Karpas-422 (cell line): ENCODE measurements at regions not wholly inside any gene's neighbourhood (a gene's known extent, or its start where the extent isn't known, plus 50 kb on each side); places are given as distances from the start of the nearest gene placed in this dataset.

Source experiments
- DNase-seq: peaks from one replicate; pipeline ENCODE4 v3.0.0-alpha.2; 2015
- H2AFZ ChIP-seq: fragments of 200-600 bp; sonication (generic); 2 replicates; pipeline ENCODE4 v1.6.1; 2014; ENCODE audit warnings: antibody characterized with exemption, low read length, mixed read lengths
- H3K27ac ChIP-seq: fragments of 200-600 bp; sonication (generic); 2 replicates; pipeline ENCODE4 v1.5.1; 2014; ENCODE audit warnings: mild to moderate bottlenecking, low read length, moderate library complexity
- H3K27me3 ChIP-seq: fragments of 200-600 bp; sonication (generic); 2 replicates; pipeline ENCODE4 v1.6.1; 2014; ENCODE audit warnings: low read length, mixed read lengths
- H3K36me3 ChIP-seq: fragments of 200-600 bp; sonication (generic); 2 replicates; pipeline ENCODE4 v1.6.1; 2014; ENCODE audit warnings: low read length, mixed read lengths; ENCODE audit not compliant: insufficient read depth
- H3K4me1 ChIP-seq: fragments of 200-600 bp; sonication (generic); 2 replicates; pipeline ENCODE4 v1.6.1; 2014; ENCODE audit warnings: mild to moderate bottlenecking, low read length, mixed read lengths
- H3K4me2 ChIP-seq: fragments of 200-600 bp; sonication (generic); 2 replicates; pipeline ENCODE4 v1.6.1; 2014; ENCODE audit warnings: low read length, low read depth, mild to moderate bottlenecking; ENCODE audit not compliant: poor library complexity, severe bottlenecking
- H3K4me3 ChIP-seq: fragments of 200-600 bp; sonication (generic); 2 replicates; pipeline ENCODE4 v1.5.1; 2014; ENCODE audit warnings: mild to moderate bottlenecking, antibody characterized with exemption, low read length, mixed read lengths
- H3K79me2 ChIP-seq: fragments of 200-600 bp; sonication (generic); 2 replicates; pipeline ENCODE4 v1.6.1; 2014; ENCODE audit warnings: mild to moderate bottlenecking, low read length, mixed read lengths
- H3K9ac ChIP-seq: fragments of 200-600 bp; sonication (generic); 2 replicates; pipeline ENCODE4 v1.6.0; 2014; ENCODE audit warnings: low read length
- H3K9me2 ChIP-seq: fragments of 200-600 bp; sonication (generic), shearing (Covaris generic); replicated peaks from 2 replicates; pipeline ENCODE4 v1.6.0; 2014; ENCODE audit warnings: mild to moderate bottlenecking, low read length, moderate library complexity; ENCODE audit not compliant: insufficient read depth
- H3K9me3 ChIP-seq: fragments of 300-700, 200-600 bp; sonication (generic); 2 replicates; pipeline ENCODE4 v1.6.1; 2014; ENCODE audit warnings: low read length, mixed read lengths
- H4K20me1 ChIP-seq: fragments of 200-600 bp; sonication (generic); 2 replicates; pipeline ENCODE4 v1.6.1; 2014; ENCODE audit warnings: mild to moderate bottlenecking, antibody characterized with exemption, low read length, low read depth; ENCODE audit not compliant: insufficient read depth

- H2AFZ ChIP-seq: no peak overlapping the region
- no peaks in the 10 kb centered on the region for H3K79me2 ChIP-seq
- no peak overlapping the region for H3K4me2 ChIP-seq
- no peaks in the 10 kb centered on the region for H3K36me3 ChIP-seq
- no peak overlapping the region for H3K4me3 ChIP-seq
- no peaks in the 10 kb centered on the region for H3K9me2 ChIP-seq
- H3K27me3 ChIP-seq: no peaks in the 10 kb centered on the region
- H4K20me1 ChIP-seq: no peaks in the 10 kb centered on the region
- H3K9me3 ChIP-seq: peaks cover 8% of the 10 kb centered on the region
- no peaks in the 10 kb centered on the region for H3K4me1 ChIP-seq
- DNase-seq: peak; percentile 24
- no peak overlapping the region for H3K9ac ChIP-seq
- no peak overlapping the region for H3K27ac ChIP-seq
These were observed 135.5 kb downstream of the NDUFA10 start for GRCh38 chr2:239889641-239890121.

GRCh38 chr2:239887604-239888003, 137.5 kb downstream of the NDUFA10 start:
- H3K36me3 ChIP-seq: no peaks in the 10 kb centered on the region
- H3K27me3 ChIP-seq: no peaks in the 10 kb centered on the region; the same call in 1 of the 2 replicates
- H3K9me3 ChIP-seq: 0 out of 2 replicates have a peak, but pooled peaks cover 5% of the 10 kb centered on the region
- H3K9ac ChIP-seq: no peak overlapping the region
- H2AFZ ChIP-seq: no peak overlapping the region
- H3K79me2 ChIP-seq: no peaks in the 10 kb centered on the region
- no peaks in the 10 kb centered on the region for H3K4me1 ChIP-seq
- DNase-seq: no peak
- H3K4me3 ChIP-seq: no peak overlapping the region
- H4K20me1 ChIP-seq: no peaks in the 10 kb centered on the region
- H3K9me2 ChIP-seq: no peaks in the 10 kb centered on the region
- no peak overlapping the region for H3K27ac ChIP-seq
- no peak overlapping the region for H3K4me2 ChIP-seq

- H3K27ac ChIP-seq: no peak overlapping the region
- H3K4me3 ChIP-seq: no peak overlapping the region
- H4K20me1 ChIP-seq: no peaks in the 10 kb centered on the region
- no peaks in the 10 kb centered on the region for H3K79me2 ChIP-seq
- H3K4me1 ChIP-seq: no peaks in the 10 kb centered on the region
- no peak overlapping the region for H3K9ac ChIP-seq
- H3K4me2 ChIP-seq: no peak overlapping the region
- H2AFZ ChIP-seq: no peak overlapping the region
- H3K36me3 ChIP-seq: no peaks in the 10 kb centered on the region
- no peak for DNase-seq
- no peaks in the 10 kb centered on the region for H3K9me2 ChIP-seq
- H3K27me3 ChIP-seq: no peaks in the 10 kb centered on the region; the same call in 1 of the 2 replicates
- 0 out of 2 replicates have a peak, but pooled peaks cover 5% of the 10 kb centered on the region for H3K9me3 ChIP-seq
These were observed 138.4 kb downstream of the NDUFA10 start for GRCh38 chr2:239886781-239887180.

GRCh38 chr2:239884875-239885274, 140.3 kb downstream of the NDUFA10 start:
- Histone ChIP-seq H3K27ac (no peak overlapping the region), H3K36me3 (no peaks in the 10 kb centered on the region), H3K4me3 (no peak overlapping the region), H3K4me1 (no peaks in the 10 kb centered on the region), H3K9me2 (no peaks in the 10 kb centered on the region), H3K9me3 (0 out of 2 replicates have a peak, but pooled peaks cover 5% of the 10 kb centered on the region), H4K20me1 (no peaks in the 10 kb centered on the region), H3K27me3 (no peaks in the 10 kb centered on the region; the same call in 1 of the 2 replicates), H3K79me2 (no peaks in the 10 kb centered on the region), H2AFZ (no peak overlapping the region), H3K4me2 (no peak overlapping the region), H3K9ac (no peak overlapping the region)
- DNase-seq: peak; percentile 33

GRCh38 chr2:239884051-239884405, 141.1 kb downstream of the NDUFA10 start:
- no peaks in the 10 kb centered on the region for H3K79me2 ChIP-seq
- H3K9me2 ChIP-seq: no peaks in the 10 kb centered on the region
- H3K4me2 ChIP-seq: no peak overlapping the region
- no peaks in the 10 kb centered on the region; the same call in 1 of the 2 replicates for H3K27me3 ChIP-seq
- no peaks in the 10 kb centered on the region for H3K36me3 ChIP-seq
- H3K27ac ChIP-seq: no peak overlapping the region
- no peak overlapping the region for H2AFZ ChIP-seq
- H3K4me1 ChIP-seq: no peaks in the 10 kb centered on the region
- H4K20me1 ChIP-seq: no peaks in the 10 kb centered on the region
- H3K4me3 ChIP-seq: no peak overlapping the region
- 0 out of 2 replicates have a peak, but pooled peaks cover 5% of the 10 kb centered on the region for H3K9me3 ChIP-seq
- H3K9ac ChIP-seq: no peak overlapping the region
- peak; percentile 29 for DNase-seq

GRCh38 chr2:239883326-239884050, 141.7 kb downstream of the NDUFA10 start:
- no peak overlapping the region for H2AFZ ChIP-seq
- H3K4me3 ChIP-seq: no peak overlapping the region
- H3K9me3 ChIP-seq: 0 out of 2 replicates have a peak, but pooled peaks cover 5% of the 10 kb centered on the region
- no peaks in the 10 kb centered on the region for H3K9me2 ChIP-seq
- no peak overlapping the region for H3K9ac ChIP-seq
- H4K20me1 ChIP-seq: no peaks in the 10 kb centered on the region
- no peak overlapping the region for H3K4me2 ChIP-seq
- no peak overlapping the region for H3K27ac ChIP-seq
- H3K4me1 ChIP-seq: peaks cover 1% of the 10 kb centered on the region
- H3K79me2 ChIP-seq: no peaks in the 10 kb centered on the region
- H3K36me3 ChIP-seq: no peaks in the 10 kb centered on the region
- peak; percentile 19 for DNase-seq
- H3K27me3 ChIP-seq: no peaks in the 10 kb centered on the region; the same call in 1 of the 2 replicates

- Histone ChIP-seq H3K36me3 (no peaks in the 10 kb centered on the region), H3K4me1 (peaks cover 4% of the 10 kb centered on the region), H3K4me2 (no peak overlapping the region), H4K20me1 (no peaks in the 10 kb centered on the region), H2AFZ (no peak overlapping the region), H3K79me2 (no peaks in the 10 kb centered on the region), H3K9ac (no peak overlapping the region), H3K9me2 (no peaks in the 10 kb centered on the region), H3K9me3 (0 out of 2 replicates have a peak, but pooled peaks cover 5% of the 10 kb centered on the region), H3K27me3 (no peaks in the 10 kb centered on the region; the same call in 1 of the 2 replicates), H3K27ac (no peak overlapping the region), H3K4me3 (no peak overlapping the region)
- peak; percentile 25 for DNase-seq
These were observed 142.4 kb downstream of the NDUFA10 start for GRCh38 chr2:239882781-239883180.

GRCh38 chr2:239882331-239882732, 142.8 kb downstream of the NDUFA10 start:
- Histone ChIP-seq H2AFZ (no peak overlapping the region), H3K9ac (no peak overlapping the region), H3K36me3 (no peaks in the 10 kb centered on the region), H3K4me3 (no peak overlapping the region), H3K79me2 (no peaks in the 10 kb centered on the region), H3K27me3 (no peaks in the 10 kb centered on the region; the same call in 1 of the 2 replicates), H3K4me1 (peaks cover 4% of the 10 kb centered on the region), H4K20me1 (no peaks in the 10 kb centered on the region), H3K9me3 (0 out of 2 replicates have a peak, but pooled peaks cover 5% of the 10 kb centered on the region), H3K27ac (no peak overlapping the region), H3K4me2 (no peak overlapping the region), H3K9me2 (no peaks in the 10 kb centered on the region)
- DNase-seq: peak; percentile 76
